WERI-Rb-1 (cell line): ENCODE measurements at regions not wholly inside any gene's neighbourhood (a gene's known extent, or its start where the extent isn't known, plus 50 kb on each side); places are given as distances from the start of the nearest gene placed in this dataset.

Source experiments
- DNase-seq: peaks from one replicate; pipeline ENCODE4 v3.0.0-alpha.2; 2020
- H3K27ac ChIP-seq: fragments of 250-450 bp; sonication (Bioruptor Pico); 2 replicates; pipeline ENCODE4 v1.5.1; 2020; ENCODE audit warnings: mild to moderate bottlenecking, moderate library complexity
- H3K27me3 ChIP-seq: fragments of 250-450 bp; sonication (Bioruptor Pico); 2 replicates; pipeline ENCODE4 v1.5.1; 2021; ENCODE audit warnings: mild to moderate bottlenecking, low read depth, moderate library complexity; ENCODE audit not compliant: insufficient read depth, severe bottlenecking
- H3K36me3 ChIP-seq: fragments of 250-450 bp; sonication (Bioruptor Pico); 2 replicates; pipeline ENCODE4 v1.5.1; 2020; ENCODE audit warnings: mild to moderate bottlenecking, moderate library complexity
- H3K4me3 ChIP-seq: 2 replicates; pipeline ENCODE4 v1.5.1; 2011; ENCODE audit warnings: low read depth, mild to moderate bottlenecking, control low read depth, low read length
- H3K9me3 ChIP-seq: fragments of 250-450 bp; sonication (Bioruptor Pico); 2 replicates; pipeline ENCODE4 v1.5.1; 2021; ENCODE audit warnings: mild to moderate bottlenecking, moderate library complexity; ENCODE audit not compliant: severe bottlenecking
- TF ChIP-seq, protein P1 (sequence below): IDR thresholded peaks from 2 replicates; pipeline ENCODE4 v1.5.1; 2011; ENCODE audit warnings: low read depth, mild to moderate bottlenecking, control low read depth, inconsistent platforms, low read length

- Histone ChIP-seq H3K4me3 (no peak overlapping the region), H3K9me3 (peaks cover 4% of the 10 kb centered on the region), H3K27me3 (no peaks in the 10 kb centered on the region), H3K27ac (no peak overlapping the region), H3K36me3 (no peaks in the 10 kb centered on the region)
- no peak for DNase-seq
- TF ChIP-seq, protein P1, sequence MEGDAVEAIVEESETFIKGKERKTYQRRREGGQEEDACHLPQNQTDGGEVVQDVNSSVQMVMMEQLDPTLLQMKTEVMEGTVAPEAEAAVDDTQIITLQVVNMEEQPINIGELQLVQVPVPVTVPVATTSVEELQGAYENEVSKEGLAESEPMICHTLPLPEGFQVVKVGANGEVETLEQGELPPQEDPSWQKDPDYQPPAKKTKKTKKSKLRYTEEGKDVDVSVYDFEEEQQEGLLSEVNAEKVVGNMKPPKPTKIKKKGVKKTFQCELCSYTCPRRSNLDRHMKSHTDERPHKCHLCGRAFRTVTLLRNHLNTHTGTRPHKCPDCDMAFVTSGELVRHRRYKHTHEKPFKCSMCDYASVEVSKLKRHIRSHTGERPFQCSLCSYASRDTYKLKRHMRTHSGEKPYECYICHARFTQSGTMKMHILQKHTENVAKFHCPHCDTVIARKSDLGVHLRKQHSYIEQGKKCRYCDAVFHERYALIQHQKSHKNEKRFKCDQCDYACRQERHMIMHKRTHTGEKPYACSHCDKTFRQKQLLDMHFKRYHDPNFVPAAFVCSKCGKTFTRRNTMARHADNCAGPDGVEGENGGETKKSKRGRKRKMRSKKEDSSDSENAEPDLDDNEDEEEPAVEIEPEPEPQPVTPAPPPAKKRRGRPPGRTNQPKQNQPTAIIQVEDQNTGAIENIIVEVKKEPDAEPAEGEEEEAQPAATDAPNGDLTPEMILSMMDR = no peak
Measured at GRCh38 chr11:32309530-32310213, 125.7 kb downstream of the WT1 start.

GRCh38 chr11:32310214-32310601 is 125.1 kb downstream of the WT1 start:
- H3K27me3 ChIP-seq = no peaks in the 10 kb centered on the region
- TF ChIP-seq, protein P1 = no peak
- no peak overlapping the region for H3K4me3 ChIP-seq
- H3K9me3 ChIP-seq = peaks cover 4% of the 10 kb centered on the region
- DNase-seq = no peak
- H3K27ac ChIP-seq = no peak overlapping the region
- no peaks in the 10 kb centered on the region for H3K36me3 ChIP-seq

DNA sequence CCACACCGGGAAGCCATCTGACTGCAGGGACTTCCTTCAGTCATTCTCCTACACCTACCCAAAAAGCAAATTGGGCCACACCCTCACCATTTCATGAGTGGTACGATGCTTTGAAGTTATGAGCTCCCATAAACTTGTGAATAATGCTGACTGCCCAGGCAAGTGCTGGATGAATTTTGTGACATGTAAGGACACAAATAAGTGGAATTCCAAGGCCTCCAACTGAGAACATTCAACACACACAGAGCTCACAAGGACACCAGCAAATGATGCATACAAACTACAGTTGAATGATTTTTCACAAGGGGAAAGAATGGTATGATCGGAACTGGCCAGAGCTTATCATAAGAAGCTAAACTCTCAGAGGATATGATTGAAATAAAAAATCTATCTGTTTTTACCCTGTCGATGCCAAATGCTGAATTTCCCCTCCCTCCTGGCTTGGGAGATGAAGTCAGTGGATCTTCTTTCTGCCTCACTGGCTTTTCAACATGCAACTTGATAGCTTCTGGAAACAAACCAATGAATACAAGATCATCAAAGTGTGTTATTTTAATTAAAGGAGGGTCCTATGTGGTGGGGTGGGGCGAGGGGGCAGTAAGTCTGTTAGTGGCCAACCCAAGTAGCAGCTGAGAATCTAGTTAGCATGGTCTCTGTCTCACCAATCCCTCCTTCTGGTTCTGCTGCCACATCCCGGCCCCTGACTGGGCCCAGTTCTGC is 123.8 kb downstream of the WT1 start:
- DNase-seq = no peak
- peaks cover 4% of the 10 kb centered on the region for H3K9me3 ChIP-seq
- TF ChIP-seq, protein P1 = no peak
- no peaks in the 10 kb centered on the region for H3K36me3 ChIP-seq
- H3K27ac ChIP-seq = no peak overlapping the region
- H3K27me3 ChIP-seq = no peaks in the 10 kb centered on the region
- H3K4me3 ChIP-seq = no peak overlapping the region

- H3K4me3 ChIP-seq = no peak overlapping the region
- TF ChIP-seq, protein P1 = no peak
- H3K27me3 ChIP-seq = no peaks in the 10 kb centered on the region
- no peak overlapping the region for H3K27ac ChIP-seq
- H3K9me3 ChIP-seq = peaks cover 4% of the 10 kb centered on the region
- H3K36me3 ChIP-seq = no peaks in the 10 kb centered on the region
- no peak for DNase-seq
Measured at GRCh38 chr11:32312206-32312817, 123.0 kb downstream of the WT1 start.

DNA sequence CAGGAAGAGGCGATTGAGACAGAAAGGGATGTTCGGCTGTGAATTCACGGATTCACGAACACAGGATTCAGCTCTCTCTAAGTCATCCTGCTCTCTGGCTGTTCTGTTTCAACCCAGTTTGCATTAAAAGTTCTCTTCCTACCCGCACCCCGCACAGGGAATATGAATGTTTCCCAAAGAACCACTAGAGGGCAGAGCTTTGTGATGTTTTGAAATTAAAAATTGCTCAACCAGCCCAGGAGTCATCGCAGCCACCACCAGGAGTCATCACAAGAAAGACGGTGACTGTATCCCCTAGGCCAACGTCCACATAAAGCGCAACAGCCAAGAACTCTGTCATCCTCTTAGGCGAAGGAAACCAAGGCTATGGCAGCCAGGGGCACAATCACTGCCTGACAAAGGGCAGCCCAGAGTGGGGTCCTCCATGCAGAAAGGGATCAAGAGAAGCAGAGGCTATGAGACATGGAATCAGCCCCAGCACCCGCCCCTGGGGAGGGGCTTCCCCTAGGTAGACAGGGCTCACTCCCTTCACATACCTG is 122.4 kb downstream of the WT1 start:
- Histone ChIP-seq H3K9me3 (peaks cover 4% of the 10 kb centered on the region), H3K27me3 (no peaks in the 10 kb centered on the region), H3K27ac (no peak overlapping the region), H3K4me3 (no peak overlapping the region), H3K36me3 (no peaks in the 10 kb centered on the region)
- TF ChIP-seq, protein P1 = peak; percentile 50; the same call in 1 of the 2 replicates
- peak; percentile 43 for DNase-seq
